Tibial artery (tissue), 4 donors: ENCODE measurements at regions not wholly inside any gene's neighbourhood (a gene's known extent, or its start where the extent isn't known, plus 50 kb on each side); places are given as distances from the start of the nearest gene placed in this dataset.

Source experiments
- DNase-seq, 2 donors: peaks; one replicate each; pipeline ENCODE4 v3.0.0-alpha.2; 2019
- H3K27ac ChIP-seq, 2 donors: fragments of 200-600 bp; sonication (generic) in 1 of 2; 1 replicate in 1 of 2; 2 replicates in 1 of 2; pipeline ENCODE4 v1.5.1; 2018 to 2019; ENCODE audit warnings: mild to moderate bottlenecking in 1 of 2
- H3K27me3 ChIP-seq, 2 donors: fragments of 200-600 bp; sonication (generic) in 1 of 2; one replicate each; pipeline versions ENCODE4 v1.5.1 to v1.6.0; 2016 to 2019
- H3K36me3 ChIP-seq, 3 donors: fragments of 200-600 bp; sonication (generic) in 2 of 3; one replicate each; pipeline ENCODE4 v1.5.1; 2016 to 2019; ENCODE audit warnings: mild to moderate bottlenecking in 2 of 3
- H3K4me1 ChIP-seq, 4 donors: fragments of 200-600 bp; sonication (generic) in 2 of 4; 1 replicate in 3 of 4; 2 replicates in 1 of 4; pipeline ENCODE4 v1.5.1; 2016 to 2019
- H3K4me3 ChIP-seq, 2 donors: fragments of 200-600 bp; sonication (generic) in 1 of 2; 1 replicate in 1 of 2; 2 replicates in 1 of 2; pipeline ENCODE4 v1.5.1; 2018 to 2019; ENCODE audit warnings: mild to moderate bottlenecking in 2 of 2
- H3K9me3 ChIP-seq, 3 donors: fragments of 200-600 bp; sonication (generic) in 1 of 3; one replicate each; pipeline ENCODE4 v1.5.1; 2016 to 2019
- intact Hi-C: fragments of 100-400 bp; cut with DNase I; formaldehyde crosslinking; loops from one replicate; pipeline ENCODE4 v1.15.0; 2023; ENCODE audit warnings: low total_unique reads
- TF ChIP-seq, protein P1 (sequence below), 2 experiments: fragments of 200-600 bp in 1 of 2; fragments of 450-650 bp in 1 of 2; IDR thresholded peaks; one replicate each; pipeline ENCODE4 v1.5.1; 2017 to 2019; ENCODE audit warnings: antibody characterized with exemption in 2 of 2, mild to moderate bottlenecking in 1 of 2, moderate library complexity in 1 of 2

DNA sequence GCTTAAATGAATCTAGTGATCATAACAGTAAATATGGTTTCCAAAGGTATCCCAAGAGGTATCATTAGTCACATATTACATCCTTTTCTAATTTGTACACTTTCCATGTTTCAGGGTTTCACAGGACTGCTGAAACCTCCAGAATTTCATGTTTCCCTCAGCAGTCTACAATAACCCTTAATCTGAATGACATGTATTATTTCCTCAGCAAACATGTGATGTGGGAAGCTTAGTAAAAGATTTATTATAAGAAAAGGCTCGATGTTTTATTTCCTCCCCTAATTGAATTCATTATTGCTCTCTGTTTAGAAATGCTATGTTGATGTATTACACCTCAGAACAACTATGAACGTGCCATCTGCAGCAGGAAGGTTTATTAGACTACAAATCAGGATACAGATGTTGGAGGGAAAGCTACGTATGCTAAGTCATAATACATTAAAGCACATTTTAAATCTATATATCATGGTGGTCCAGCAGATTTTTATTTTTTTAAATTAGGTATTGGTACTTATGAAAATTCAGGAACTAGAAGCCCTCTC, 52.5 kb upstream of the SKAP2 start:
- intact Hi-C loops, result no loop called here
- TF ChIP-seq, protein P1, sequence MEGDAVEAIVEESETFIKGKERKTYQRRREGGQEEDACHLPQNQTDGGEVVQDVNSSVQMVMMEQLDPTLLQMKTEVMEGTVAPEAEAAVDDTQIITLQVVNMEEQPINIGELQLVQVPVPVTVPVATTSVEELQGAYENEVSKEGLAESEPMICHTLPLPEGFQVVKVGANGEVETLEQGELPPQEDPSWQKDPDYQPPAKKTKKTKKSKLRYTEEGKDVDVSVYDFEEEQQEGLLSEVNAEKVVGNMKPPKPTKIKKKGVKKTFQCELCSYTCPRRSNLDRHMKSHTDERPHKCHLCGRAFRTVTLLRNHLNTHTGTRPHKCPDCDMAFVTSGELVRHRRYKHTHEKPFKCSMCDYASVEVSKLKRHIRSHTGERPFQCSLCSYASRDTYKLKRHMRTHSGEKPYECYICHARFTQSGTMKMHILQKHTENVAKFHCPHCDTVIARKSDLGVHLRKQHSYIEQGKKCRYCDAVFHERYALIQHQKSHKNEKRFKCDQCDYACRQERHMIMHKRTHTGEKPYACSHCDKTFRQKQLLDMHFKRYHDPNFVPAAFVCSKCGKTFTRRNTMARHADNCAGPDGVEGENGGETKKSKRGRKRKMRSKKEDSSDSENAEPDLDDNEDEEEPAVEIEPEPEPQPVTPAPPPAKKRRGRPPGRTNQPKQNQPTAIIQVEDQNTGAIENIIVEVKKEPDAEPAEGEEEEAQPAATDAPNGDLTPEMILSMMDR (IDR thresholded peaks at IDR 0.05), result no peak

DNA sequence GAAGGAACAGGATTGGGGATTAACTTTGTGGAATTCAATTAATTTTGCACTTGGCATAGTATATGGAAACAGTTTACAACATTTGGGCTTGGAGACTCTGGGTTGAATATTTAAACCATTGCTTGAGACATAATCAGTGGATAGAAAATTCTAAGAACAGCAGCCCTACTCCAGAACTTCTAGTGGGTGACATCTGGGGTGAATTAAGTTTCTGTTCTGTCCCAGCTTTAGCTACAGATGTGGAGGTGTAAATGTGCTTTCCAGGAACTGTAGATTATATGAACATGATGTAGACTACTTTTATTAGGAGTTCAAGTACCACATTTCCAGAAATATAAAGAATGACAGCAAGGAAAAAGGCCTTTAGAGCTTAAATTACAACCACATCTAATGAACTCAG, 51.9 kb upstream of the SKAP2 start:
- TF ChIP-seq, protein P1 (IDR thresholded peaks at IDR 0.05), result no peak
- H3K4me3 ChIP-seq, result no peak overlapping the region
- DNase-seq, result no peak
- no peaks in the 10 kb centered on the region for H3K9me3 ChIP-seq
- intact Hi-C loops, result no loop called here
- H3K4me1 ChIP-seq, result no peaks in the 10 kb centered on the region
- H3K27ac ChIP-seq, result no peak overlapping the region
- H3K27me3 ChIP-seq, result no peaks in the 10 kb centered on the region
- H3K36me3 ChIP-seq, result no peaks in the 10 kb centered on the region

More for the DNA sequence above, 52.5 kb upstream of the SKAP2 start:
- DNase-seq, result no peak
- H3K36me3 ChIP-seq, result no peaks in the 10 kb centered on the region
- H3K4me3 ChIP-seq, result no peak overlapping the region
- H3K9me3 ChIP-seq, result no peaks in the 10 kb centered on the region
- H3K27me3 ChIP-seq, result no peaks in the 10 kb centered on the region
- no peaks in the 10 kb centered on the region for H3K4me1 ChIP-seq
- H3K27ac ChIP-seq, result no peak overlapping the region
